ENCODE measurements at regions not wholly inside any gene's neighbourhood (a gene's known extent, or its start where the extent isn't known, plus 50 kb on each side); places are given as distances from the start of the nearest gene placed in this dataset.
"Not testable (repeated sequence)": the region's sequence is repeated elsewhere in the genome, so short reads cannot be mapped to it uniquely, and the experiment has no call there.

GRCh38 chr13:63843766-63844699 lies 2428.4 kb upstream of the PCDH20 start:
- no peak for DNase-seq

GRCh38 chr13:63842102-63842501 lies 2426.5 kb upstream of the PCDH20 start:
- no peak for DNase-seq

GRCh38 chr13:63840551-63841421 lies 2425.1 kb upstream of the PCDH20 start:
- DNase-seq: no peak

GRCh38 chr13:63838366-63839110 lies 2422.9 kb upstream of the PCDH20 start:
- DNase-seq: no peak

- DNase-seq: not testable (repeated sequence)
These were observed 2422.1 kb upstream of the PCDH20 start for GRCh38 chr13:63837701-63838100.

GRCh38 chr13:63829609-63830008 lies 2414.0 kb upstream of the PCDH20 start:
- not testable (repeated sequence) for DNase-seq

GRCh38 chr13:63821785-63822184 lies 2406.1 kb upstream of the PCDH20 start:
- not testable (repeated sequence) for DNase-seq

- DNase-seq: not testable (repeated sequence)
These were observed 2395.9 kb upstream of the PCDH20 start for GRCh38 chr13:63811428-63812004.

- DNase-seq: not testable (repeated sequence)
These were observed 2375.5 kb upstream of the PCDH20 start for GRCh38 chr13:63791134-63791533.

GRCh38 chr13:63774133-63774532 lies 2358.5 kb upstream of the PCDH20 start:
- no peak for DNase-seq

- DNase-seq: no peak
These were observed 2357.8 kb upstream of the PCDH20 start for GRCh38 chr13:63773476-63773875.

GRCh38 chr13:63757683-63758082 lies 2342.0 kb upstream of the PCDH20 start:
- not testable (repeated sequence) for DNase-seq

- DNase-seq: not testable (repeated sequence)
These were observed 2334.2 kb upstream of the PCDH20 start for GRCh38 chr13:63749857-63750256.

- not testable (repeated sequence) for DNase-seq
These were observed 2326.1 kb upstream of the PCDH20 start for GRCh38 chr13:63741814-63742101.

GRCh38 chr13:63741029-63741813 lies 2325.6 kb upstream of the PCDH20 start:
- DNase-seq: no peak

- not testable (repeated sequence) for DNase-seq
These were observed 2323.6 kb upstream of the PCDH20 start for GRCh38 chr13:63739112-63739735.

GRCh38 chr13:63737418-63737817 lies 2321.8 kb upstream of the PCDH20 start:
- no peak for DNase-seq

GRCh38 chr13:63731896-63732295 lies 2316.2 kb upstream of the PCDH20 start:
- no peak for DNase-seq

- not testable (repeated sequence) for DNase-seq
These were observed 2296.5 kb upstream of the PCDH20 start for GRCh38 chr13:63712159-63712558.

- DNase-seq: no peak
These were observed 2291.1 kb upstream of the PCDH20 start for GRCh38 chr13:63706751-63707150.

GRCh38 chr13:63704521-63704920 lies 2288.9 kb upstream of the PCDH20 start:
- DNase-seq: no peak

Measured in stimulated activated CD4-positive, alpha-beta T cell treated with anti-CD3 and anti-CD28 coated beads, Interleukin-4, amount 100 ng/mL, for 24 hours (primary cell).